ENCODE measurements at regions not wholly inside any gene's neighbourhood (a gene's known extent, or its start where the extent isn't known, plus 50 kb on each side); places are given as distances from the start of the nearest gene placed in this dataset.

- no peaks in the 10 kb centered on the region for H3F3A ChIP-seq (ENCODE audit: insufficient read depth, low read length, poor library complexity, severe bottlenecking)
- H3K36me3 ChIP-seq (ENCODE audit: insufficient read depth, low read length): no peaks in the 10 kb centered on the region
- H3K9me3 ChIP-seq (ENCODE audit: low read length): no peaks in the 10 kb centered on the region
- H3K4me3 ChIP-seq (ENCODE audit: low read length): no peak overlapping the region
- H4K20me1 ChIP-seq (ENCODE audit: insufficient read depth): no peaks in the 10 kb centered on the region
- H2AFZ ChIP-seq (ENCODE audit: low read depth, low read length): no peak overlapping the region
- H3K27me3 ChIP-seq (ENCODE audit: insufficient read depth, low read depth, low read length): no peaks in the 10 kb centered on the region
- no peak overlapping the region for H3K4me2 ChIP-seq (ENCODE audit: low read length)
- H3K27ac ChIP-seq (ENCODE audit: low read length): no peak overlapping the region
- no peaks in the 10 kb centered on the region for H3K79me2 ChIP-seq (replicated peaks; ENCODE audit: insufficient read depth, low read length)
- no peak for TF ChIP-seq POLR2AphosphoS5 (IDR thresholded peaks at IDR 0.05)
- TF ChIP-seq RAD21 (conservative IDR thresholded peaks at IDR 0.05): no peak
- TF ChIP-seq TAF1 (IDR thresholded peaks at IDR 0.05; ENCODE audit: low read depth): no peak
- no peak for TF ChIP-seq EZH2 (IDR thresholded peaks at IDR 0.05; ENCODE audit: borderline replicate concordance, insufficient read depth, low read length, poor library complexity, severe bottlenecking)
- TF ChIP-seq EP300 (conservative IDR thresholded peaks at IDR 0.05; ENCODE audit: poor library complexity, severe bottlenecking): no peak
- TF ChIP-seq CTCF (IDR thresholded peaks at IDR 0.05; ENCODE audit: poor library complexity, severe bottlenecking): no peak
- no peak for TF ChIP-seq SMC3 (conservative IDR thresholded peaks at IDR 0.05; ENCODE audit: poor library complexity)
- TF ChIP-seq MXI1 (conservative IDR thresholded peaks at IDR 0.05; ENCODE audit: poor library complexity, severe bottlenecking): no peak
- TF ChIP-seq REST (IDR thresholded peaks at IDR 0.05; ENCODE audit: borderline replicate concordance): no peak
- no peaks in the 10 kb centered on the region for H3K9me2 ChIP-seq (ENCODE audit: insufficient read depth, low read length)
- no peak overlapping the region for H3K9ac ChIP-seq (ENCODE audit: low read length)
These were observed 385.0 kb upstream of the DDI1 start for GRCh38 chr11:103651341-103651998.

GRCh38 chr11:103652013-103652412, 384.4 kb upstream of the DDI1 start:
- Histone ChIP-seq H4K20me1 (ENCODE audit: insufficient read depth) (no peaks in the 10 kb centered on the region), H3K9me3 (ENCODE audit: low read length) (no peaks in the 10 kb centered on the region), H3K27ac (ENCODE audit: low read length) (no peak overlapping the region), H3K36me3 (ENCODE audit: insufficient read depth, low read length) (no peaks in the 10 kb centered on the region), H3K27me3 (ENCODE audit: insufficient read depth, low read depth, low read length) (no peaks in the 10 kb centered on the region), H3K9me2 (ENCODE audit: insufficient read depth, low read length) (no peaks in the 10 kb centered on the region), H3K79me2 (replicated peaks; ENCODE audit: insufficient read depth, low read length) (no peaks in the 10 kb centered on the region), H3K4me3 (ENCODE audit: low read length) (no peak overlapping the region), H3F3A (ENCODE audit: insufficient read depth, low read length, poor library complexity, severe bottlenecking) (no peaks in the 10 kb centered on the region), H3K9ac (ENCODE audit: low read length) (no peak overlapping the region), H3K4me2 (ENCODE audit: low read length) (no peak overlapping the region), H2AFZ (ENCODE audit: low read depth, low read length) (no peak overlapping the region)
- no peak for TF ChIP-seq EZH2 (IDR thresholded peaks at IDR 0.05; ENCODE audit: borderline replicate concordance, insufficient read depth, low read length, poor library complexity, severe bottlenecking)
- no peak for TF ChIP-seq CTCF (IDR thresholded peaks at IDR 0.05; ENCODE audit: poor library complexity, severe bottlenecking)
- no peak for TF ChIP-seq TAF1 (IDR thresholded peaks at IDR 0.05; ENCODE audit: low read depth)
- TF ChIP-seq EP300 (conservative IDR thresholded peaks at IDR 0.05; ENCODE audit: poor library complexity, severe bottlenecking): no peak
- TF ChIP-seq RAD21 (conservative IDR thresholded peaks at IDR 0.05): no peak
- TF ChIP-seq MXI1 (conservative IDR thresholded peaks at IDR 0.05; ENCODE audit: poor library complexity, severe bottlenecking): no peak
- no peak for TF ChIP-seq SMC3 (conservative IDR thresholded peaks at IDR 0.05; ENCODE audit: poor library complexity)
- no peak for TF ChIP-seq REST (IDR thresholded peaks at IDR 0.05; ENCODE audit: borderline replicate concordance)
- TF ChIP-seq POLR2AphosphoS5 (IDR thresholded peaks at IDR 0.05): no peak
